Right lobe of liver (tissue), 6 donors: ENCODE measurements at regions not wholly inside any gene's neighbourhood (a gene's known extent, or its start where the extent isn't known, plus 50 kb on each side); places are given as distances from the start of the nearest gene placed in this dataset.

Experiments used
- ATAC-seq, 4 donors: fragments of 200-7000 bp; cut with Tn5 transposase; one replicate each; pipeline ENCODE4 v1.9.1; 2020; ENCODE audit warnings: mild to moderate bottlenecking in 4 of 4, moderate library complexity in 4 of 4
- DNase-seq, 3 donors: peaks; one replicate each; pipeline ENCODE4 v3.0.0-alpha.2; 2020
- H3K27ac ChIP-seq, 3 donors: fragments of 200-600 bp; one replicate each; pipeline ENCODE4 v1.8.0; 2022
- H3K27me3 ChIP-seq, 2 donors: fragments of 200-600 bp; one replicate each; pipeline ENCODE4 v1.8.0; 2022
- H3K36me3 ChIP-seq, 4 donors: fragments of 200-600 bp; sonication (generic) in 1 of 4; one replicate each; pipeline versions ENCODE4 v1.5.1 to v1.8.0; 2017 to 2022; ENCODE audit warnings: control low read depth in 1 of 4
- H3K4me1 ChIP-seq, 4 donors: fragments of 200-600 bp; sonication (generic) in 1 of 4; one replicate each; pipeline versions ENCODE4 v1.5.1 to v1.8.0; 2017 to 2022; ENCODE audit warnings: control low read depth in 1 of 4
- H3K4me3 ChIP-seq, 3 donors: fragments of 200-600 bp; one replicate each; pipeline ENCODE4 v1.8.0; 2022
- H3K9me3 ChIP-seq, 4 donors: fragments of 200-600 bp; sonication (generic) in 1 of 4; one replicate each; pipeline versions ENCODE4 v1.5.1 to v1.8.0; 2017 to 2022; ENCODE audit warnings: control low read depth in 1 of 4
- POLR2A ChIP-seq: fragments of 450-650 bp; IDR thresholded peaks from one replicate; pipeline ENCODE4 v1.6.1; 2017; ENCODE audit warnings: antibody characterized with exemption, mild to moderate bottlenecking
- WGBS: methylation state at CpG from one replicate; pipeline ENCODE4 v1.1.6; 2018; ENCODE audit warnings: low coverage, low lambda C conversion rate; ENCODE audit not compliant: insufficient coverage; ENCODE audit errors: missing lambda C conversion rate; 5-methylcytosine and 5-hydroxymethylcytosine counted together
- intact Hi-C, 2 donors: fragments of 100-400 bp; cut with DNase I; formaldehyde crosslinking; loops; one replicate each; pipeline versions ENCODE4 v1.11.2 to v1.14.1; 2022
- TF ChIP-seq, protein P1 (sequence below), 4 donors: fragments of 200-600 bp in 3 of 4; fragments of 450-650 bp in 1 of 4; IDR thresholded peaks; one replicate each; pipeline versions ENCODE4 v1.5.1 to v1.8.0; 2016 to 2022; ENCODE audit warnings: antibody characterized with exemption in 4 of 4, mild to moderate bottlenecking in 2 of 4
- donor health status: DM: no; HTN: yes; CAD: no.
- donor health status: DM: no; HTN: no; CAD: no.
- donor health status: DM: no; HTN: no; CAD: no.
- donor health status: DM: no; HTN: yes; CAD: no.
- donor health status: DM: no; HTN: yes; CAD: no.

DNA sequence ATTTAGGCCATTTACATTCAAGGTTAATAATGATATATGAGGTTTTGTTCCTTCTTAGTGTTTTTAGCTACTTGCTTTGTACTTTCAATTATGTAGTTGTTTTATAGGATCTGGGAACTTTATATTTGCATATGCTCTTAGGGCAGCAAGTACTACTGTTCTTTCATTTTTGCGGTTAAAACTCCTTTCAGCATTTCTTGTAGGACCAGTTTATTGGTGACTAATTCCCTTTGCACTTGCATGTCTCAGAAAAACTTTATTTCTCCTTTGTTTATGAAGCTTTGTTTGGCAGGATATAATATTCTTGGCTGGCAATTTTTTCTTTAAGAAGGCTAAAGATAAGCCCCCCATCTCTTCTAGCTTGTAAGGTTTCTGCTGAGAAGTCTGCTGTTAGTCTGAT, 131.3 kb upstream of the CDH8 start:
- DNase-seq (no peak), ATAC-seq (no peak)
- WGBS = 62% methylated on average over 1 of the region's 1 CpG
- no peaks in the 10 kb centered on the region for H3K36me3 ChIP-seq
- no peaks in the 10 kb centered on the region for H3K9me3 ChIP-seq
- no peak overlapping the region for H3K4me3 ChIP-seq
- no peak overlapping the region for H3K27ac ChIP-seq
- H3K4me1 ChIP-seq = no peaks in the 10 kb centered on the region
- intact Hi-C loops = no loop called here
- TF ChIP-seq, protein P1, sequence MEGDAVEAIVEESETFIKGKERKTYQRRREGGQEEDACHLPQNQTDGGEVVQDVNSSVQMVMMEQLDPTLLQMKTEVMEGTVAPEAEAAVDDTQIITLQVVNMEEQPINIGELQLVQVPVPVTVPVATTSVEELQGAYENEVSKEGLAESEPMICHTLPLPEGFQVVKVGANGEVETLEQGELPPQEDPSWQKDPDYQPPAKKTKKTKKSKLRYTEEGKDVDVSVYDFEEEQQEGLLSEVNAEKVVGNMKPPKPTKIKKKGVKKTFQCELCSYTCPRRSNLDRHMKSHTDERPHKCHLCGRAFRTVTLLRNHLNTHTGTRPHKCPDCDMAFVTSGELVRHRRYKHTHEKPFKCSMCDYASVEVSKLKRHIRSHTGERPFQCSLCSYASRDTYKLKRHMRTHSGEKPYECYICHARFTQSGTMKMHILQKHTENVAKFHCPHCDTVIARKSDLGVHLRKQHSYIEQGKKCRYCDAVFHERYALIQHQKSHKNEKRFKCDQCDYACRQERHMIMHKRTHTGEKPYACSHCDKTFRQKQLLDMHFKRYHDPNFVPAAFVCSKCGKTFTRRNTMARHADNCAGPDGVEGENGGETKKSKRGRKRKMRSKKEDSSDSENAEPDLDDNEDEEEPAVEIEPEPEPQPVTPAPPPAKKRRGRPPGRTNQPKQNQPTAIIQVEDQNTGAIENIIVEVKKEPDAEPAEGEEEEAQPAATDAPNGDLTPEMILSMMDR (IDR thresholded peaks at IDR 0.05) = no peak
- no peak for TF ChIP-seq POLR2A
- H3K27me3 ChIP-seq = no peaks in the 10 kb centered on the region

DNA sequence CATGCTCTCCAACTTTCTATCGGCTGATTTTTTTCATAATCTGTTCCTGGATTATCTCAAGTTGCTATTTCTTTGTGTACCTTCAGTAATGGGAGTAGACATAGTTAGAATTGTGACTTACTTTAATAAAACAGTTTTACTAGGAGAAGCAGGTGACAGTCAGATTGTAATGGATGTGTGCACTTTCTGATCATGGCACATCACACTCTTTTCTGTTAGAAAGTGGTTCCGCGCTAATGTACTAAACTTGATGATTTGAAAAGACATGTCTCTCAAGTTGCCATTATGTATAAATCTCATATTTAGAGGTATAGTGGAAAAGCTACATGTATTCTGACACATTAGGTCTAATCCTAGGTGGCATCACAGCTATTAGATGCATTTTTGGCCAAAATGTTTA, 121.3 kb upstream of the CDH8 start:
- ATAC-seq = no peak
- no peaks in the 10 kb centered on the region for H3K4me1 ChIP-seq
- 75% methylated on average over 3 of the region's 3 CpGs for WGBS
- H3K4me3 ChIP-seq = no peak overlapping the region
- no peak for TF ChIP-seq POLR2A
- TF ChIP-seq, protein P1 (IDR thresholded peaks at IDR 0.05) = no peak
- intact Hi-C loops = no loop called here
- H3K9me3 ChIP-seq = no peaks in the 10 kb centered on the region
- no peak for DNase-seq
- H3K27ac ChIP-seq = no peak overlapping the region
- no peaks in the 10 kb centered on the region for H3K27me3 ChIP-seq
- no peaks in the 10 kb centered on the region for H3K36me3 ChIP-seq

GRCh38 chr16:62156971-62157370, 120.7 kb upstream of the CDH8 start:
- H3K27ac ChIP-seq = no peak overlapping the region
- no peaks in the 10 kb centered on the region for H3K9me3 ChIP-seq
- ATAC-seq (no peak), DNase-seq (no peak)
- TF ChIP-seq, protein P1 (IDR thresholded peaks at IDR 0.05) = no peak
- no peak for TF ChIP-seq POLR2A
- H3K36me3 ChIP-seq = no peaks in the 10 kb centered on the region
- H3K4me1 ChIP-seq = no peaks in the 10 kb centered on the region
- no peak overlapping the region for H3K4me3 ChIP-seq
- intact Hi-C loops = no loop called here
- WGBS = 71% methylated on average over 2 of the region's 2 CpGs
- no peaks in the 10 kb centered on the region for H3K27me3 ChIP-seq

DNA sequence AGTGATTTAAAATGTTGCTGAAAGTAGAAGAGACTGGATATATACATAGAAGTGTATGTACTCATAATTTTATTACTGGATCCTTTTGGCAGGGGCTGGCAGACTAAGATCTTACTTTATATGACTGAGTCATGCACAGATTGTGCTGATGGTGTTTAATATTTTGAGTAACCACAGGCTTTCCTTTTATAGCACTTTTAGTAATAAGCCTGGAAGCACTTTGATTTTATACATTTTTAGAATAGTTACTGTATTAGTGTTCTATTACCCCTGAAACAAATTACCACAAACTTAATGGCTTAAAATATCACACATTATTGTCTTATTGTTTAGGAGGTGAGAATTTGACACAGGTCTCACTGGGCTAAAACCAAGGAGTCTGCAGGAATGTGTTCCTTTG, 113.4 kb upstream of the CDH8 start:
- TF ChIP-seq, protein P1 (IDR thresholded peaks at IDR 0.05) = no peak
- Histone ChIP-seq H3K27me3 (no peaks in the 10 kb centered on the region), H3K36me3 (no peaks in the 10 kb centered on the region), H3K4me3 (no peak overlapping the region), H3K27ac (no peak overlapping the region), H3K9me3 (no peaks in the 10 kb centered on the region), H3K4me1 (no peaks in the 10 kb centered on the region)
- DNase-seq = no peak
- intact Hi-C loops = no loop called here
- no peak for ATAC-seq

GRCh38 chr16:62137996-62138395, 101.8 kb upstream of the CDH8 start:
- H3K9me3 ChIP-seq = no peaks in the 10 kb centered on the region
- TF ChIP-seq, protein P1 (IDR thresholded peaks at IDR 0.05) = no peak
- TF ChIP-seq POLR2A = no peak
- intact Hi-C loops = no loop called here
- H3K27me3 ChIP-seq = no peaks in the 10 kb centered on the region
- ATAC-seq (no peak), DNase-seq (no peak)
- WGBS = 75% methylated on average over 3 of the region's 3 CpGs
- no peak overlapping the region for H3K4me3 ChIP-seq
- H3K27ac ChIP-seq = no peak overlapping the region
- no peaks in the 10 kb centered on the region for H3K36me3 ChIP-seq
- no peaks in the 10 kb centered on the region for H3K4me1 ChIP-seq
